Immature natural killer cell (primary cell): ENCODE measurements at regions not wholly inside any gene's neighbourhood (a gene's known extent, or its start where the extent isn't known, plus 50 kb on each side); places are given as distances from the start of the nearest gene placed in this dataset.

ENCODE experiments used
- DNase-seq, 3 donors: peaks; one replicate each; pipeline ENCODE4 v3.0.0; 2022; ENCODE audit warnings: mixed read lengths in 1 of 3
- H3K27ac Mint-ChIP-seq, 6 donors: one replicate each; pipeline ENCODE4 v1.8.0; 2020; ENCODE audit warnings: mixed read lengths in 6 of 6, mild to moderate bottlenecking in 5 of 6, inconsistent platforms in 4 of 6, moderate library complexity in 3 of 6
- H3K27me3 Mint-ChIP-seq, 3 donors: one replicate each; pipeline ENCODE4 v1.8.0; 2020 to 2021; ENCODE audit warnings: low read depth in 3 of 3, mild to moderate bottlenecking in 3 of 3, mixed read lengths in 3 of 3, moderate library complexity in 3 of 3, inconsistent platforms in 1 of 3
- H3K36me3 Mint-ChIP-seq, 3 donors: one replicate each; pipeline ENCODE4 v1.8.0; 2020; ENCODE audit warnings: mixed read lengths in 3 of 3, inconsistent platforms in 2 of 3, mild to moderate bottlenecking in 2 of 3
- H3K4me1 Mint-ChIP-seq, 2 donors: one replicate each; pipeline ENCODE4 v1.8.0; 2020; ENCODE audit warnings: inconsistent platforms in 2 of 2, mild to moderate bottlenecking in 2 of 2, mixed read lengths in 2 of 2, moderate library complexity in 1 of 2
- H3K4me3 Mint-ChIP-seq, 5 donors: one replicate each; pipeline ENCODE4 v1.8.0; 2020; ENCODE audit warnings: mild to moderate bottlenecking in 5 of 5, mixed read lengths in 5 of 5, inconsistent platforms in 3 of 5, moderate library complexity in 3 of 5
- H3K9me3 Mint-ChIP-seq, 6 donors: one replicate each; pipeline ENCODE4 v1.8.0; 2020; ENCODE audit warnings: mild to moderate bottlenecking in 6 of 6, mixed read lengths in 6 of 6, inconsistent platforms in 4 of 6, moderate library complexity in 3 of 6

DNA sequence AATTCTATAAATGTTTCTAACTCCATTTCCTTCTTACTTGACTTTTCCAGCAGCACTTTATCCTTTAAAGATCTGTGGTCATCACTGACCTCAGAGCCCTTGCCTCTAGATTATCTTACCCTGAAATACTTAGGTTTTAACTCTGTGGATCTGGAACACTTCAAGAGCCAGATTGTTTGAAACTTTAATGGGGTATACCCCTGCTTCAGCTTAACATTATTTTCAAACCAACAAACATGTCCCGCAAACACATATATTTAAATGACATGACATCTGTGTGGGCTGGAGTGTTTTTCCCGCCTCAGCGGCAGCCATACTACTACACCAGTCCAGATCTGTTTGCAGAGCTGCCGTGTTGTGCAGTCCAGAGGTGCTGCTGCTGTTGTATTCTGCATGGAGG, 252.0 kb upstream of the TPM1 start:
- Mint-ChIP-seq H3K9me3 (no peaks in the 10 kb centered on the region), H3K27ac (no peak overlapping the region), H3K27me3 (peaks cover 0 to 4% (median 0%) of the 10 kb centered on the region in 3 donors), H3K4me3 (no peak overlapping the region), H3K36me3 (no peaks in the 10 kb centered on the region), H3K4me1 (no peaks in the 10 kb centered on the region)
- DNase-seq: no peak

- H3K4me3 Mint-ChIP-seq: no peak overlapping the region
- no peak for DNase-seq
- no peaks in the 10 kb centered on the region for H3K4me1 Mint-ChIP-seq
- no peaks in the 10 kb centered on the region for H3K36me3 Mint-ChIP-seq
- H3K27ac Mint-ChIP-seq: no peak overlapping the region
- H3K9me3 Mint-ChIP-seq: no peaks in the 10 kb centered on the region
- peaks cover 0 to 4% (median 0%) of the 10 kb centered on the region in 3 donors for H3K27me3 Mint-ChIP-seq
Measured at GRCh38 chr15:62791694-62792093, 250.9 kb upstream of the TPM1 start.

DNA sequence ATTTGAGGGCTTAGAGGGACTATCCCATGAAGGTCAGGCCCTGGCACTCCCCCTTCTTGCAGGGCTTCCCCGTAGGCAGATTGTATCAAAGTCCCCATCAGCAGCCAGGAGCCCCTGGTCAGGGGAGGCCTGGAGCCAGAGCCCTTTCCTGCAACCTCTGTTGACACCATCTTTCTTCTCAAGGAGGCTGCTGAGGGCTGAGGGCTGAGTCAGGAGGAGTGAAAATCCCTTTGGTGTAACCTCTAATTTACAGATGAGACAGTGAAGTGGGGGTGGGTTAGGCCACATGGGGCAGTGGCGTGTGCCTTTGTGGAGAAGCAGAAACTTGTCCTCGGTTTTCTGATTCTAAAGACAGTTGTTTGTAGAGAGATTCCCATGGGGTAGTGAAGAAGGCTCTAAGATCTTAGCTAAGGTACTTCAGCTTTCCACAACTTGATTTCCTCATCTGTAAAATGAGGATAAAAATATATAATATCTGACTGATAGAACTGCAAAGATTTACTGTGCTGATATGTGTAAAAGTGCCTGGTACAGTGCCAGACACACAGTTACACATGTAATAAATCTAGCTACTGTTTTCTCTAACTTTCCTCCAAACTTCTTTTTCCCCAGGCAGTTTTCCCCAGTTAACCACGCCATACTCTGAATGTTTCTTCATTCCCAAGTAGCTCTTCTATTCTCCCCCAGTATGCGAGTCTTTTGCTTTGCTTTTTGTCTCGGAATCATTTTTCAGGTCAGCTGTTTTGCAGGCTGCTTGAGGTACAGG, 249.4 kb upstream of the TPM1 start:
- Mint-ChIP-seq H3K27me3 (peaks cover 0 to 6% (median 0%) of the 10 kb centered on the region in 3 donors), H3K4me3 (no peak overlapping the region), H3K4me1 (no peaks in the 10 kb centered on the region), H3K36me3 (no peaks in the 10 kb centered on the region), H3K27ac (no peak overlapping the region), H3K9me3 (no peaks in the 10 kb centered on the region)
- DNase-seq: no peak

GRCh38 chr15:62793752-62794144, 248.8 kb upstream of the TPM1 start:
- peaks cover 0 to 6% (median 0%) of the 10 kb centered on the region in 3 donors for H3K27me3 Mint-ChIP-seq
- no peak overlapping the region for H3K27ac Mint-ChIP-seq
- H3K9me3 Mint-ChIP-seq: no peaks in the 10 kb centered on the region
- H3K36me3 Mint-ChIP-seq: no peaks in the 10 kb centered on the region
- H3K4me3 Mint-ChIP-seq: no peak overlapping the region
- no peaks in the 10 kb centered on the region for H3K4me1 Mint-ChIP-seq
- no peak for DNase-seq

DNA sequence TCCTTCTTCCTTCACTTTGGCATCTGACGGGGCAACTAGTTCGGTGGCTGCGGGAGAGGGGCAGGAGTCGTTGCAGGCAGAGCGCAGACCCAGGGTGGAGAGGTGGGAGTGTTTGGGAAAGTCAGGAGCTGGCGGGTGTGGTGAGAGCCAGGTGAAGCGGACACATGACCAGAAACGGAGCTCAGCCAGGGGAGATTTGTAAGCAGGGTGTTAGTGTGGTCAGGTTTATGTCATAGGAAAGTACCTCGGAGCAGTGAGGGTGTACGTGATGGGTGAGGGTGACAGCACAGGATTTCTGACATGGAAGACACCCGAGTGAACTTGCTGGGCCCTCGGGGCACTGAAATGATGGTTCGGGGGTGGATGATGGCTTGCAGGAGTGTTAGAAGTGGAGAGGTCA, 247.4 kb upstream of the TPM1 start:
- Mint-ChIP-seq H3K4me3 (no peak overlapping the region), H3K4me1 (no peaks in the 10 kb centered on the region), H3K27me3 (peaks cover 0 to 6% (median 0%) of the 10 kb centered on the region in 3 donors), H3K27ac (no peak overlapping the region), H3K36me3 (no peaks in the 10 kb centered on the region), H3K9me3 (no peaks in the 10 kb centered on the region)
- DNase-seq: no peak

DNA sequence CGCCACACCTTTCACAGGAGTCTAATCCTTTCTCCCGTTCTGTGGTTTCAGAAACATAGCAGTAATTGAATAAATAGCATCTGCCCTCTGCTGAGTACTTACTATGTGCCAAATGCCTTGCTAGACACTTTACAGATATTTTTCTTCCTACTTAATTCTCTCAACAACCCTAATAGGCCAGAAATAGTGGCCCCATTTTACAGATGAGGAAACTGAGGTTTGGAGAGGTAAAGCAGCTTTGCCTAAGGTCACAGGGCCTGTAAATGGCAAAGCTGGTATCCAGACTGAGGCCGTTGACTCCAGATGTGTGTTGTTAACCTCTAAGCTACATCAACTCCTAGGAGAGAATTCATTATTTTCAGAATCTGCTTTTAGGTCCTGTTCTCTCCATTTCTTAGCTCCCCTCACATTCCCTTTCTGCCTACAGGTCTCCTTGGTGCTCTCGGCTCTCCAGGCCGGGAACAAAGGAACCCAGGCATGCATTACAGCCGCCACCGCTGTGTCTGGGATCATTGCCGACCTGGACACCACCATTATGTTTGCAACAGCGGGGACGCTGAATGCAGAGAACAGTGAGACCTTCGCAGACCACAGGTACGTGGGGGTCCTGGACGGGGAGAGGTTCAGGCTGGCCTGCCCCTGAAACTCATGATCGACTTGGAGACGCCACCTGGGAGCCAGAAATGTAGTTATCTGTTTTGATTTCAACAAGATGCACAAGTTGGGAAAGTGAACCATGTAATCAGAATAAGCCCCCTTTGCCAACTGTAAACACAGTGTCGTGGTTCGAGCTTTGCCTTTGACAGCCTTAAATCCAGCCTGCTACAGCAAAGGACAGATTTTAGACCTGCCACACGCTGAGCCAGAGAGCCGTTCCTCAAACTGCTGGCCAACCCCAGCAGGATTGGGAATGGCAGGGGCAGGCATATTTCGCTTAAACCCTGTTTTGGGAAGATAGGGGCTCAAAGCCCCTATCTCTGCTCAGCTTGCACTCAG, 246.5 kb upstream of the TPM1 start:
- Mint-ChIP-seq H3K27me3 (peaks cover 0 to 6% (median 0%) of the 10 kb centered on the region in 3 donors), H3K36me3 (no peaks in the 10 kb centered on the region), H3K9me3 (no peaks in the 10 kb centered on the region), H3K4me1 (no peaks in the 10 kb centered on the region), H3K27ac (no peak overlapping the region), H3K4me3 (no peak overlapping the region)
- DNase-seq: no peak

DNA sequence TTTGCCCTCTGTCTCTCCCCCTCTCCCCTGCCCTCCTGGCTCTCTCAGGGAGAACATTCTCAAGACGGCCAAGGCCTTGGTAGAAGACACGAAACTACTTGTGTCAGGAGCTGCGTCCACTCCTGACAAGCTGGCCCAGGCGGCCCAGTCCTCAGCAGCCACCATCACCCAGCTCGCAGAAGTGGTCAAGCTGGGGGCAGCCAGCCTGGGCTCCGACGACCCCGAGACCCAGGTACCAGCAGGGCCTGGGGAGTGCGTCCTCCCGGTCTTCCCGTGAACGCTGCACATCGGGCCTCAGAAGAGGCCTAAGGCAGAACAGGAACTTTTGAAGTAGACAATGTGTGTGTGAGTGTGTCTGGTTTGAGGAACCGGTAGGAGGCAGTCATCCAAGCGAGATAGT, 245.4 kb upstream of the TPM1 start:
- peaks cover 0 to 6% (median 0%) of the 10 kb centered on the region in 3 donors for H3K27me3 Mint-ChIP-seq
- no peaks in the 10 kb centered on the region for H3K4me1 Mint-ChIP-seq
- H3K27ac Mint-ChIP-seq: no peak overlapping the region
- no peaks in the 10 kb centered on the region for H3K36me3 Mint-ChIP-seq
- H3K4me3 Mint-ChIP-seq: no peak overlapping the region
- no peak for DNase-seq
- no peaks in the 10 kb centered on the region for H3K9me3 Mint-ChIP-seq

- H3K9me3 Mint-ChIP-seq: no peaks in the 10 kb centered on the region
- no peak overlapping the region for H3K4me3 Mint-ChIP-seq
- no peaks in the 10 kb centered on the region for H3K4me1 Mint-ChIP-seq
- no peaks in the 10 kb centered on the region for H3K36me3 Mint-ChIP-seq
- H3K27ac Mint-ChIP-seq: no peak overlapping the region
- no peak for DNase-seq
- peaks cover 0 to 8% (median 0%) of the 10 kb centered on the region in 3 donors for H3K27me3 Mint-ChIP-seq
Measured at GRCh38 chr15:62798536-62798935, 244.0 kb upstream of the TPM1 start.

GRCh38 chr15:62799037-62799436, 243.5 kb upstream of the TPM1 start:
- Mint-ChIP-seq H3K27ac (no peak overlapping the region), H3K4me1 (no peaks in the 10 kb centered on the region), H3K36me3 (no peaks in the 10 kb centered on the region), H3K27me3 (peaks cover 0 to 8% (median 0%) of the 10 kb centered on the region in 3 donors), H3K4me3 (no peak overlapping the region), H3K9me3 (no peaks in the 10 kb centered on the region)
- no peak for DNase-seq

GRCh38 chr15:62799919-62800318, 242.6 kb upstream of the TPM1 start:
- H3K27ac Mint-ChIP-seq: no peak overlapping the region
- no peaks in the 10 kb centered on the region for H3K4me1 Mint-ChIP-seq
- H3K4me3 Mint-ChIP-seq: no peak overlapping the region
- no peaks in the 10 kb centered on the region for H3K9me3 Mint-ChIP-seq
- H3K36me3 Mint-ChIP-seq: no peaks in the 10 kb centered on the region
- H3K27me3 Mint-ChIP-seq: peaks cover 0 to 5% (median 0%) of the 10 kb centered on the region in 3 donors
- DNase-seq: no peak

- no peak overlapping the region for H3K4me3 Mint-ChIP-seq
- no peak for DNase-seq
- H3K27me3 Mint-ChIP-seq: peaks cover 0 to 4% (median 0%) of the 10 kb centered on the region in 3 donors
- H3K36me3 Mint-ChIP-seq: no peaks in the 10 kb centered on the region
- no peak overlapping the region for H3K27ac Mint-ChIP-seq
- no peaks in the 10 kb centered on the region for H3K4me1 Mint-ChIP-seq
- no peaks in the 10 kb centered on the region for H3K9me3 Mint-ChIP-seq
Measured at GRCh38 chr15:62802612-62803011, 239.9 kb upstream of the TPM1 start.

- Mint-ChIP-seq H3K27ac (no peak overlapping the region), H3K9me3 (no peaks in the 10 kb centered on the region), H3K27me3 (peaks cover 0 to 2% (median 0%) of the 10 kb centered on the region in 3 donors), H3K4me1 (no peaks in the 10 kb centered on the region), H3K4me3 (no peak overlapping the region), H3K36me3 (no peaks in the 10 kb centered on the region)
- no peak for DNase-seq
Measured at GRCh38 chr15:62803856-62804400, 238.6 kb upstream of the TPM1 start.

GRCh38 chr15:62805502-62805901, 237.0 kb upstream of the TPM1 start:
- H3K4me3 Mint-ChIP-seq: no peak overlapping the region
- DNase-seq: no peak
- H3K27me3 Mint-ChIP-seq: peaks cover 0 to 2% (median 0%) of the 10 kb centered on the region in 3 donors
- no peak overlapping the region for H3K27ac Mint-ChIP-seq
- H3K4me1 Mint-ChIP-seq: no peaks in the 10 kb centered on the region
- H3K36me3 Mint-ChIP-seq: no peaks in the 10 kb centered on the region
- no peaks in the 10 kb centered on the region for H3K9me3 Mint-ChIP-seq

DNA sequence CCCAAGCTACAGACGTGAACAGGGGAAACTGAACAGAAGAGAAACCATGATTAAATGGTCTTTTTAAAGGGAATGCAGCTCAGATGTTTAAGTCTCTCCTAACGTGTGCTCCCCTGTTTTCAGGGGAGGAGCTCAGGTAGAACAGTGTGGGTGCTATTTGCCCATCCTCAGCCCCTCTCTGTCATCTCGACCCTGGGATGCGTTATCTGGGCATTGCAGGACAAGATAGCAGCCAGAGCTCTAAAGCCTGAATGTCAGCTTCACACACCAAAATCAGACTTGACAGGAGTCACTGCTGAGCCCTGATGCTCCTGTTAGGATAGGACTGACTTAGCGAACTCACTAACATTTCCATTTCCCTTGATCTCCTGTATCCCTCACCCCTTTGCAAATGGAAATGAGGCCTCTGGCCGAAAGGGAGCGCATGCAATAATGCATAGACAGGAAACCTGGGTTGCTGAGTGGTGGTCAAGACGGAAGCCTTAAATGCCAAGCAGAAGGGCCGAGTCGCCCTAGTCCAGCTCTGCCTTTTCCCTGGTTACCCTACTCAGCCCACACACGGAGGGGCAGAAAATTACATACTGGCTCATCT, 234.9 kb upstream of the TPM1 start:
- H3K9me3 Mint-ChIP-seq: no peaks in the 10 kb centered on the region
- H3K27me3 Mint-ChIP-seq: peaks cover 0 to 2% (median 0%) of the 10 kb centered on the region in 3 donors

More for the DNA sequence above, 234.9 kb upstream of the TPM1 start:
- DNase-seq: no peak
- Mint-ChIP-seq H3K27ac (no peak overlapping the region), H3K4me1 (no peaks in the 10 kb centered on the region), H3K4me3 (no peak overlapping the region), H3K36me3 (no peaks in the 10 kb centered on the region)
